Peyer's patch (tissue), 4 donors: ENCODE measurements at regions not wholly inside any gene's neighbourhood (a gene's known extent, or its start where the extent isn't known, plus 50 kb on each side); places are given as distances from the start of the nearest gene placed in this dataset.

Experiments
- CTCF ChIP-seq, 6 experiments: fragments of 450-650 bp in 4 of 6; fragments of 200-600 bp in 2 of 6; sonication (generic) in 1 of 6; IDR thresholded peaks; one replicate each; pipeline ENCODE4 v1.5.1; 2017 to 2019; ENCODE audit warnings: antibody characterized with exemption in 6 of 6, mild to moderate bottlenecking in 3 of 6, moderate library complexity in 1 of 6
- POLR2A ChIP-seq, 2 donors: fragments of 450-650 bp; IDR thresholded peaks; one replicate each; pipeline ENCODE4 v1.5.1; 2017; ENCODE audit warnings: antibody characterized with exemption in 2 of 2, mild to moderate bottlenecking in 2 of 2, moderate library complexity in 2 of 2

GRCh38 chr18:60235164-60235563, 137.4 kb downstream of the MC4R start:
- no peak for TF ChIP-seq CTCF (IDR thresholded peaks at IDR 0.05)
- TF ChIP-seq POLR2A (IDR thresholded peaks at IDR 0.05): no peak
